Left hindlimb (tissue), 1 donor: ENCODE measurements at regions not wholly inside any gene's neighbourhood (a gene's known extent, or its start where the extent isn't known, plus 50 kb on each side); places are given as distances from the start of the nearest gene placed in this dataset.

Experiments used
- DNase-seq: peaks from one replicate; pipeline ENCODE4 v3.0.0-alpha.2; 2018

DNA sequence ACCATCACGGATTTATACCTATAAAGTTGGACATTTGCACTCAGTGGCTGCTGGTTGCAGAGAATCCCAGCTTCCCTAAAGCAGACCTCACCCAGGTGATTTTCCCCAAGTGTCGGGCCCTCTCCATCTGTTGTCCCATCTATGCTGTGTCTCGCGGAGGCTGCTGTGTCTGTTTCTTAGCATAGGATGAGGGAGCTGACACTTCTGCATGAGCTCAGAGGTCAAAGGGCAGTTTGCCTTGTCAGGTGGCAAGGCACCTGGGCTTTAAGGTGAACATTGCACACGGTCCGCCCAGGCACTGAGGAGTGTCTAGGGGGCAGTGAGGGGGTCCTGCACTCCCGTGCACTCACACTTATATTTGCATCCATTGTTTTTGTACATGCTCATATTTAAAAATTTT is 151.6 kb downstream of the ZIC5 start:
- DNase-seq, result no peak

DNA sequence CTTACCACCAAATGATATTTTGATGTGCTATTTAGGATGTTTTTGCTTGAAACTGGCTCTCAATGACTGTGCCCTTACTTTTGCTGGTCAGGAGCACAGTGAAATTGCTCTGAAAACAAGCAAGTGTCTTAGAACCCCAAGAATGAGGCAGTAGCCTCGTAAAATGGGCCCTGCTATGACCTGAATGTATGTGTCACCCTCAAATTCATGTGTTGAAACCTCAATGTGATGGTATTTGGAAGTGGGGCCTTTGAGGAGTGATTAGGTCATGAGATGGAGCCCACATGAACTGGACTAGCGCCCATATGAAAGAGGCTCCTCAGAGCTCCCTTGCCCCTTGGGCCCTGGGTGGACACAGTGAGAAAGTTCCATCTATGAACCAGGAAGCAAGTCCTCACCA is 155.2 kb downstream of the ZIC5 start:
- DNase-seq, result no peak

DNA sequence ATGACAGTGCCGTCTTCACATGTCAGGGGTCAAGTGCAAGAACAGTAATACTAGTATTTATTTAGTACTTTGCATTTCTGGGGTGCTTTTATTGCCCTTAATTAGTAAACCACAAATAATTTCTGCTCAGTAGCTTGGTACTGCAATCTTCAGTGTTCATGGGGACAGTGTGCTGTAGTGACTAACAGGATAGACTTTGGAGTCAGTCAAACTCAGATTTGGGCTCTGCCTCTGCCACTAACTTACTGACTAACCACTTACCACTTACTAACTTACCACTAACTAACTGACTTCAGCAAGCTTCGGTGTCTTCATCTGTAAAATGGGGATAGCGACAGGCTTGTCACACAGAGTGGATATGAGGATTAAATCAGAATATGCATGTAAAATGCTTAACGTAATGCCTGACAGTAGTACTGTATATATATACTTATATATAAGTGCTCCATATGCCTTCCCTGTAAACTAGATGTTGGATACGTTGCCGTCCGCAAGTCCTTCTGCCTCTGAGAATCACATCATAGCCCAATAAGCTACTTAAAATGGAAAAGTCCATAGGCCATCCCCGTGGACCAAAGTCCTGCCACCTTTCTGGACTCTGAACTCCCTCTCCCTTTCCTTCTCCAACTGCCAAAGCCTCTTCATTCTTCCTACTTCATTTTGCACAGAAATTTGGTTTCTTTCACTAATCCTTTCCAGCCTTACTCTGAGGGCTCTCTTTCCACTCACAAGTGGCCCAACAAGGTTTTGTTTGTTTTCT is 158.1 kb downstream of the ZIC5 start:
- no peak for DNase-seq

DNA sequence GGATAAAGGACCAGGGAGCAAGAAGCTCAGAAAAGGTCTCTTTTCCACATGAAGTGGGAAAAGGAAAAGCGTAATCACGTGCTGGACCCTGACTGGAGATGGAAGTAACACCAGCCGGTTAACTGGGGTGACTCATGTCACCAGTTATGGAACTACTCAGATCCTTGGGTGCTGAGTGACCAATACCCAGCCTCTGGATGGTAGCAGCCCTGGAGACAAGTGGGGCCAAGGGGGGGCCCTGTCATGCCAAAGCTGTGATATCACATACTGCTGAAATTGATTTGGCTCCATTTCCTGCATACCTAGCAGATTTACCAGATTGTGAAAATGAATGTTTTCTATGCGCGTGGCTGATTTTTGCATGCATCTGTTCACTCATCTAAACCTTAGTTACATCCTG is 158.9 kb downstream of the ZIC5 start:
- DNase-seq, result no peak

DNA sequence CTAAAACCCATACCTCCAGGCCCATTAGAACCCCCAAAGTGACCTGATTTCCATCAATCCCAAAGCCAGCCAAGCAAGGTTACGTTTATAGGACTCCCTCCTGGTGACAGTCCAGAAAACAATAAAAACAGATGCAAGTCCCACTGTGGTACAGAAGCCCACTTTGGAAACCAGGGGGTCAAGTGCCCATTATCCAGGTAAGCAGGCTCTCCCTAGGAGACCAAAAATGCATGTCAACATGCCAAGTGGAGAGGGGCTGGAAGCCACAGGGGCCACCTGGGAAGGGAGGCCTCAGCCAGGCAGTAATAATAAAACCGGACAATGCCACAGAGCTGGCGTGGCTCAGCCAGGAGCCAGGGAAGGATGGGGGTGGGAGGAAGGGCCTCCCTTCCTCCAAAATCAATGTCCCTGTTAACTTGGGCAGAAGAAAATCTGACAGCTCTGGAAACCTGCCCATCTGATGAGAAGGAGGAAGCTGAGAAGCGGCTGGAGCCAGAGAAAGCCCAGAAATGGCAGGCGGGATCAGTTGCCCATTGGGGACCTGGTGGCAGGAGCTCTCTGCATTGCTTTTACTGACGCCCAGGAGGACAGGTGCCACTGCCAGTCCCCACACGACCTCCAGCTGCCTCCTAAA is 160.4 kb downstream of the ZIC5 start:
- DNase-seq, result no peak

DNA sequence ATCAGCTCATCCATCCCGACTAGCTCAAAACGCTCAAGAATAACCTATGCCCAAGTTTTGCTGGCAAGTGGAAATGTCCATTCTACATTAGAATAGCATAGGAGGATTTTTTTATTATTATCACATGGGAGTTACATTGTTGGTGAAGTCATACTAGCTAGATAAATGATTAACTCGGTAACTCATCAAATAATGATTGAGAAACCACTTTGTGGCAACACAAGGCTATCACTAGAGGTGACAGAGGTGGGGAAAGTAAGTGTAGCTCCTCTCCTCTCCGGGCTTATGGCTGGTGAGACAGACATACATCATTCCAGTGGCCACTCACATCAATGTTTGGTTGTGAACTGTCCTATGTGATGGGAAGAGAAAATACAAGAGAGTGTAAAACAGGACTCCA is 161.6 kb downstream of the ZIC5 start:
- no peak for DNase-seq

DNA sequence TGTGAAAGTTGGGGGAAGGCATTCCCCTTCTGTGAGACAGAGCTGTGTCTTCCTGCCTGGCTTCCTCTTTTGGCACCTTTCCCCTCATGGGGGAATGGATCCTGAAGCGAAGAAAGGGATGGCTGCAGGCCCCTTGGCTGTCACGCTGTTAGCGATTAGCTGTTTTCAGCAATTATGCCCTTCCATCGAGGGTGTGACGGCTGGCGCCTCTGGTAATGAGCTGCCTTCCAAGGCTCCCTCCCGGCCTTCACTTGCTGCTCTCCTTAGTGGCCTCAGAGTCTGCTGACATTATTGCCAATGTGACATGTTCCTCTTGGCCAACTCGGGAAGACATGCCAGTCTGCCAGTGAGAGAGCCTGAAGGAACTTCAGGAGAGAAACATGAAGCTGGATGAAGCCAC is 162.1 kb downstream of the ZIC5 start:
- DNase-seq, result no peak

DNA sequence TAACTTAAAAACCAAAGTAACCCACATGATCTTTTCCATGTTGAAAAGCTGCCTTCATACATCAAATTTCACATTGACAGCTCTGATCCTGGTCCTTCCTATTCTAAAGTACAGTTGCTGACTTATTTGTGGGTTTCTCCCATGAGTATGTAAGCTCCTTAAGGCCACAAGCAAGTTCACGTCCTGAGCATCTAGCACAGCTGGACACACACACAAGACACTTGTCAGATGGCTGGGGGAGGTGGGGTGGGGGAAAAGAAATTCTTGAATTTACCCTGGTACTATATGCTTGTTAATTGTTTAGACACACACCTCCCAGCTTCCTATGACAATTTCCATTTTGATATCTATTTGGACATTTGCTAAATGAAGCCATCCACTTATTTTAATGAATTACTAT is 162.8 kb downstream of the ZIC5 start:
- DNase-seq, result no peak

DNA sequence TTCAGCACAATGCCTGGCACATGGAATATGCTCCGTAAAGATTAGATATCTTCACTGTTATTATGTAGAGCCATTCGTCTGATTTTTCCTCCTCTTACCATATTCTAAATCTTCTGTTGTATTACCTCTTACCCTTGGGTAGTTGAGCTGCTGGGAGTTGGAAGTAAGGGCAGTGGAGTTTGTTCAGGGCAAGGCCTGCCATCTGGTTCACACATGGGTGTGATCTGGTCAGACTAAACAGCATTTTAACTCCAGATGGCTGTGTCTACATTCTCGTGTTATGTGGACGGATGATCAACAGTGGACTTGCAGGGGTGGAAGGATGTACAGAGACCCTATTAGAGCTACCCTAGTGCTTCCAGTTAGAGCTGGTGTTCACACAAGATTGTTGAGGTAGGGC is 164.9 kb downstream of the ZIC5 start:
- no peak for DNase-seq

DNA sequence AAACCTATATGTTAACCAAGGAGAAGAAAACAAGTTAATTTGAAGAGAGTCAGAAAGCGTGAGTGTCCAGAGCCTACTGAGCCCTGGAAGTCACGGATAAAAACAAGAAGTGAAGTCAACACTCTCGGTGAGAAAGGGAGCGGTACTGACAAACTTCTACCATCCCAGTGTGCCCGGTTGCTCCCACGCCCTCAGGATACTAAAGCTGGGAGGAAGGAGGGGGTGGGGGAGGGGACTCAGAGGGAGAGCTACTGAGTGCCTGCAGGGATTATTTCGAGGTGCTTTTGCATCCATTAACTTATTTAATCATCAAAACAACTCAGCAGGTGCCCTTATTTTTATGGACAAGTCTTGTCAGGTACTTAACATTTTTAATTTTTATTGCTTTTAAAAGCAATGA is 166.2 kb downstream of the ZIC5 start:
- DNase-seq, result no peak

DNA sequence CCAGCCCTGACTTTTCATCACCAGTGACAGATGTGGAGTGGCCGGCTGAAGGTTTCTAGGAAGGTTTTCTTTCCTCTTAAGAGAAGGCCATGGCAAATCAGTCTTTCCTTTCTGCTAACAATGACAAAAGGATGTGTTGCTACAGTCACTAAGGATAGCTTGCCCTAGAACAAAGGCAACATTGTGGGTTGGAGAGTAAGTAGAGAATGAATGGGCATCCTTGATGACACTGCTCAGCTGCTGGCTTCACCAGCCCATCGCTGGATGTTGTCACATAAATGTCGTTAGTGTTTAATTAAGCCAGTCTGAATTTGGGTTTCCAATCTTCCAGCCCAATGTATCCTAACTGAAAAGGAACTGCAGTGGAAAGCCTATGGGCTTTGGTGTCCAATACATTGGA is 168.4 kb downstream of the ZIC5 start:
- no peak for DNase-seq

DNA sequence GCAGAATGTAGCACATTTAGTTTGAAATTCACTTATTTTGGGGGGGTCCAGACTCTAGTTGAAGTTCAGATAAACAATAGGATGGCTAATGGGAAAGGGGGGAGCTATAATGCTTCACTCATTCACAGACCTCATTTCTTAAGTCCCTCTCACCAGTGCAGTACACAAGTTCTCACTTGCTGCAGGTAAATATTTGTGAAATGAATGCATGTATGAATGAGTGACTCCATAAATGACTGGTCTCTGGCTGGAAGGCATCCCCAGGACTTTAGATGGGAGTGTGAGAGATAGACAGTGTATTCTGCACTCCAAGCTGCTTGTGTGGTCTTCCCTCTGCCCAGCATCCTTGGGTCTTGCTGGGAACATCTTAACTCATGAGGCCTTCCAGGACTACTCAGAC is 169.2 kb downstream of the ZIC5 start:
- DNase-seq, result no peak

DNA sequence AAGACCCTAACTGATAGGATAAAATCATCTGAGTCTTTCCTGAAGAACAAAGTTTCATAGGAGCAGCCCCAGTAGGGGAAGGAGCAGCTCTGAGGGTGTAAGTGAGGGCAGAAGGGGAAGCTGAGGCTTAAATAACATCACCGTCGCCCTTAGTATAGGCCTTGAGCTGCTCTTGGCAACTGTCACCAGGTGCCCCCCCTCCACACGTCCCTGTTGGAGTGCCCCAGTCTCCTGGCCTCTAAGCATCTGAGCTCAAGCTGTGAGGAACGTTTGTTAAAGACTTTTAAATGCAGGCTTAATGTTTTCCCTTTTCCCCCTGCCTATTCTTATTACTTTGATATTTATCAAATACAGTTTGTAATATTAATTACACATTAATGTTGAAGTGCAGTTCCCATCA is 170.6 kb downstream of the ZIC5 start:
- DNase-seq, result no peak

DNA sequence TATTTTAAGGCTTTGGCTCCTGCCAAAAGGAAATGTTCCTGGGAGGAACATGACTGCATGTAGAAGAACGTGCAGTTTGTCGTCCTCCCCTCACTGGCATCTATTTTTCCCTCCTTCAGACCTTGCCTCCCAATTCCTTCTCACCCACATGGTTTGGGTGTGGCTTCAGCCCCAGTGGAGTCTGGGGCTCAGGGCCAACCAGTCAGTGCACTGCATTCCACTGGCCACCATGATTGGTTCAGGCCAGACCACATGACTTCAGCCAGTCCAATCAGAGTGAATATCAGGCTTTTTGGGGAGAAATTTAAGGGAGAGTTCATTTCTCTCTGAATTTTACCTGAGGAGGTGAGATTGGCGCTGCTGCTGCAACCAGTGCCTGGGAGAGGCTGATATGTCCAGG is 171.6 kb downstream of the ZIC5 start:
- no peak for DNase-seq

DNA sequence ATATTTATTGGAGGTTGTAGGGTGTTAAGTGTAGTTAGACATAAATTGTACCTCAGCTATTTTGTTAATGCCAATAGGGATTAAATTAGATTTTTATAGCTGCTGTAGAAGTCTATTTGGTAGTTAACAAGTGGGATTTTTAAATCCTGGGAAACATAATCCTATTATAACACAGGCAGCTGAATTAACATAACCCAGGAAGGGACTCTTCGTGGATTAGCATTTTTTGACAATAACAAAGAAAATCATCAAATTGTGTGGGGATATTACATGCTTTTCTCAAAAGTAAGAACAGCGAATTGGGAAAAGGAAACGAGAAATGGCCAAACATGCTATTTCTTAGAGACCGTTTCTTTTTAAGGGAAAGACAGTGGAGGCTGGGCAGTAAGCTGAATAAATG is 172.8 kb downstream of the ZIC5 start:
- DNase-seq, result no peak

DNA sequence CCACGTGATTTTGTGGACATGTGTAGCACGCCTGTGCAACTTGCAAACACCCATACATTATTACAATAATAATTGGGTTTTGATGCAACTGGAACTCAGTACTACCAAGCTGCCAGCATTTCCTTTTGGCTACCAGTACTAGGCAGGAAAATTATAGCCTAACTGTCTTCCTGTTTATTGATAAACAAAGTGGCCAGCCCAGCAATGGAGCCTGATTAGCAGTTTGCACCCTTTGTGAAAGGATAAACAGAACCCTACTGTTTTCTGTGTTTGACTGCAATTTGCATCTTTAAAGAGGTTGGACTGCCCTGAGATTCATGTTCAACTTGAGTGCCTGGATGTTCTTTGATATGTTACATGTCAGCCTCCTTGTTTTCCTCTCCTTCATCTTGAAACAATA is 173.9 kb downstream of the ZIC5 start:
- no peak for DNase-seq

DNA sequence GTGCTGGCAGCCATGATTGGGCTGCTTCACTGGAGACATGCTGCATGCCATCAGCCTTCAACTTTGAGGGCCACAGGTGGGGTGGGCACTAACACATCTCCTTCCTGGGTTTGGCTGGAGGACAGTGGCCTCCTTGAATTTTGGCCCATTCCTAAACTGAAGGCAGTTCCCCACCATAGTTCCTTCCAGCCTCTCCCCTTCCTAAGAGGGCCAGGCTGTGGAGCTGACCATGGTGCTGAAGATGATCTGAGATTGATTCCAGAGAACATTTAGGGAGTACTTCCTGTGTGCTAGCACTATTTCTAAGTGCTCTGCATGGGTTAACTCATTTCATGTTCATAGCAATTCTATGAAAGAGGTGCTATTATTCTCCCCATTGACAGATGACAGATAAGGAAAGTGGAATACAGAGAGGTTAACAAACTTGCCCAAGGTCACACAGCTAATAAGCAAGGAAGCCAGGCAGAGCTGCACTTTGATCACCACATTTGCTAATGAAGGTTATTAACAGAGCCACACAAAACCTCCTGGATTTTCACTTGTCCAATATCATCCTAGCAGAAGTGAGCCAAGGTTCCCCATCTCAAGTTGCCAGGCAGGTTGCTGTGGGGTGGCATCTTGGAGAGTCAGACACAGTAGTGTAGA is 175.3 kb downstream of the ZIC5 start:
- no peak for DNase-seq

DNA sequence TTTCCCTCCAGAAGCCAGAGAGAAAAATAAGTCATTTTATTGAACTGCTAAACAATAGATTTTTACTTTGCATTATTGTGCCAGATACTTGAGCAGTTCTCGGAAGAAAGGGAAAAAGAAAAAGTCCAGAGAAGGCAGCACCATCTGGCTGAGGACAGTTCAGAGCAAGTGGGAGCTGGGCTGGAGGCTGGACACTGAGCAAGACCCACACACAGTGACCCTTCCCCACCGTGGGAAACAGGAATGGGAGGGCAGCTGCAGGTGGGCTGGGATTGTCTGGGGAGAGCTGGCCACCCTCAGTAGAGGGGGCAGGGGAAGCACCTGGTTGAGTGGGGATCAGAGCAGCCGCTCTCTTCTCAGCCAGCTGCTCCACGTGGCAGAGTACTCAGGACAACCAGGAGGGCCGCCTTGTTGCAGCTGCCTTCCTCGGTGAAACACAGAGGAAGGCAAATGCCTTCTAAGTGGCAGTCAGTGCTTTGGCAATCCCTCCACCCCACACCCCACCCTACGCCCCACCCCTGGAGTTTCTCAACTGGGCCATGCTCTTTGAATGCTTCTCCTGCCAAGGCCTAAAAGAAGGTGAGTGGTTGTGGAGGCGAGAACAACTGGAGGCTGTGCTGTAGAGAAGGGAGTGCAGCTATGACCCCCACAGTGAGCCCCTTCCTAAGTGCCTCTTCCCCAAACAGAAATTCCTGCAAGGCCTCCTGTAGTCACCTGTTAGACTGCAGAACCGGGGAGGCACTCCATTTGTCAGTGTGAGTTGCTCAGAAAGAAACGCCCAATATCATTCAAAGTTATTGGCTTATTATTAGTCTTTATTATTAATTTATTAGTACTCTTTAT is 179.3 kb downstream of the ZIC5 start:
- DNase-seq, result no peak

DNA sequence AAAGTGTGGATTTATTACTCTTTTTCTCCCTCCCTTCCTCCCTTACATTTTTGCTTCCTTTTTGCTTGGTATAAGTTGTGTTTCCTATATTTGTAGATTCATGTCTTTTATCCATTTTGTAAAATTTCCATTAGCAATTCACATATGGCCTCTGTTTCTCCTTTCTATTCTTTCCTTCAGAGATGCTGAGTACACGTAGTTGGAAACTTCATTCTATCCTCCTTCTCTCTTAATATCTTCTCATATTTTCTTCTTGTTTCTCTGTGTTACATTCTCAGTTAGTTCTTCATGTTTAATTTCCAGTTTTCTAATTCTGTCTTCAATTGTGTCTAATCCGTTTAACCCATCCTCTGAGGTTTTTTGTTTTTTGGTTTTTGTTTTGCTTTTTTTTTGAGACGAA is 188.9 kb downstream of the ZIC5 start:
- no peak for DNase-seq

DNA sequence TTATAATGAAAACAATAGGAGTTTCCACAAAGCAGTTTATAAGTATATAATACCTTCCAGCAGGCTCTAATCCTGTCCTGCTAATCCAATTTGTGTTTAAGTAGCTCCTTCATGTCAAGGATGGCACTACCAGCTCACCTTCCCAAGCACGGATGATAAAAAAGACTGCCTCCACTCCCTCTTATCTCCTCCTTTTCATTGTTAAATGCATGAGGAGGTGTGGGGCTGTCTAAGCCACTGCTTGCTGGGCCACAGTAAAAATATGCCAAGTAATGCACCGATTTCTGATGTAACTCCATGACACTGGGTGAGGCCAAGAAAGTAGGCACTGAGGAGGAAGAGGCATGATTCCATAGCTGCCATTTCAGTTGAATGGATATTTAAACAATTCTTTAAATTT is 193.1 kb downstream of the ZIC5 start:
- no peak for DNase-seq

DNA sequence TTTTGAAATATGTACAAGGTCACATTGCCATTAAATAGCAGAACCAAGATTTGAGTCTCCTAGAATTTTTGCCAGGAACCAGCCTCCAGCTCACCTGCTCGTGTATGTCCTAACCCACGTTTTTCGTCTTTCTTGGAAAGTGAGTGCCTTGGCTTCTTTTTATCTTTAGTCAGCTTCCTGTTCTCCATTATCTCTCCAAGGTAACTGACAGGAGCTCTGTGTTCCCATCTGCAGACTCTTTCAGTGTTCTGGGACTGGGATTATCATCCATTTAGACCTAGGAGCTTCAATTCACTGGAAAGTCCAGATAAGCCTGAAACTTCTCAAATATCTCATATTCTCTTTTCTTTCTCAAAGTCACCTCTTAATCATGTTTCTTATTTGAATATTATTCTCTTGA is 193.7 kb downstream of the ZIC5 start:
- no peak for DNase-seq

DNA sequence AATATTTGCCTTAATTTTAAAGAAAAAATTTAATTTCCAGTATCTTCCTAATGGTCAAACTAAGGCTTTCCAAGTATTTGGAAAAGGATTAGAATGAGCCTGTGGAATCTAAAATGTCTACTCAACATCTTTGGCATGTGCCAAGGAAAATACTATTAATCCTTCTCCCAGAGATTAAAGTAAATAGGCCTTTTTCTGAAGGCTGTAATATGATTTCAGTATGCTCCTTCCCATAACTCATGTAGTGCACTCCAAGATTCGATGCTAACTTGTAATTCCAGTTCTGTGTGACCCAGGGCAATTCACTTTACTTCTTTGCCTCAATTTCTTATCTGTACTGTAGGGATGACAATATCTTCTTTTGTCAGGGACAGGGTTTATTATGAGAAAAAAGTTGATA is 196.9 kb downstream of the ZIC5 start:
- DNase-seq, result no peak

DNA sequence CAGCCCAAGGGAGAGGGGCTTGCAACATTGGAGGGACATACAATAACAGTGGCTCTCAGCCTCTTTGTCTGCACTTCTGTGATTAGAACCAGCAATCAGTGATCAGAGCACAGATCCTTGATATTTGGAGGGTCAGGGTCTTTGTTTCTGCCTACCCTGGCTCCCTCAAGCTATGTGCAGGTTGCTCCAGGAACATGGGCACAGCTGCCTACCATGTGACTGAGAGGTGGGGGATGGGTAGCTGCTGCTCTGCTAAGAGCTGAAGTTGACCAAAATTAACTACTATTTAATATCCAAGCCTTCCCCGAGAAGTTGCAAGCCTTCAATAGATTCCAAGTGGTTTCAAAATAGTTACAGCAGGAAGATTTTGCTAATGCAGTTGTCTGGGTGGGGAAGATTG is 202.6 kb downstream of the ZIC5 start:
- DNase-seq, result no peak

DNA sequence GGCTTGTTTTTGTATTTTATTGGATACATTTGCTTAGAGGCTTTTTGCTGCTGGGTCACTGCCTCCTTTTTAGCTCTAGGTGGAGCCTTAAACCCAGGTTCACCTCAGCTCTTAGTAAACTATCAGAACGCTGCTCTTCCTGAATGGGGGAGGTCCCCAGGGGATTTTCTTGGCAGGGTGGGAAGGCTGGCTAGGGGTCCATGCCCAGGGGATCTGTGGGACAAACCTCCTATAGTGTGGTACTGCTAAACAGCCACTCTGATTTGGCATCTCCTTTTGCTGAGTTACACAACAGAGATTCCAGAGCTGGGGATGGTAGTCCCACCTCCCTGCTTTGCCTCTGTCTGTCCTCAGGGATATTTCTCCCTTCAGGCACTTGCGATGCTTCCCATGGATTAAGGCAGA is 204.9 kb downstream of the ZIC5 start:
- no peak for DNase-seq
